Transverse colon (tissue), 4 donors: ENCODE measurements at regions not wholly inside any gene's neighbourhood (a gene's known extent, or its start where the extent isn't known, plus 50 kb on each side); places are given as distances from the start of the nearest gene placed in this dataset.

Source experiments
- EP300 ChIP-seq: sonication (generic); formaldehyde crosslinking; IDR thresholded peaks from one replicate; pipeline ENCODE4 v1.6.1; 2017; ENCODE audit warnings: antibody characterized with exemption, low read depth
- POLR2A ChIP-seq: fragments of 450-650 bp; IDR thresholded peaks from one replicate; pipeline ENCODE4 v1.6.1; 2016; ENCODE audit warnings: antibody characterized with exemption, mild to moderate bottlenecking, moderate library complexity
- POLR2AphosphoS5 ChIP-seq, 3 donors: sonication (generic); formaldehyde crosslinking; IDR thresholded peaks; one replicate each; pipeline ENCODE4 v1.6.1; 2016; ENCODE audit warnings: antibody characterized with exemption in 3 of 3
- TF ChIP-seq, protein P1 (sequence below), 5 experiments: fragments of 200-600 bp in 3 of 5; fragments of 450-650 bp in 2 of 5; sonication (generic) in 3 of 5; IDR thresholded peaks; 1 replicate in 2 of 5; 2 replicates in 3 of 5; pipeline ENCODE4 v1.5.1; 2016 to 2017; ENCODE audit warnings: antibody characterized with exemption in 5 of 5, inconsistent platforms in 3 of 5, mild to moderate bottlenecking in 2 of 5, moderate library complexity in 1 of 5

- TF ChIP-seq, protein P1, sequence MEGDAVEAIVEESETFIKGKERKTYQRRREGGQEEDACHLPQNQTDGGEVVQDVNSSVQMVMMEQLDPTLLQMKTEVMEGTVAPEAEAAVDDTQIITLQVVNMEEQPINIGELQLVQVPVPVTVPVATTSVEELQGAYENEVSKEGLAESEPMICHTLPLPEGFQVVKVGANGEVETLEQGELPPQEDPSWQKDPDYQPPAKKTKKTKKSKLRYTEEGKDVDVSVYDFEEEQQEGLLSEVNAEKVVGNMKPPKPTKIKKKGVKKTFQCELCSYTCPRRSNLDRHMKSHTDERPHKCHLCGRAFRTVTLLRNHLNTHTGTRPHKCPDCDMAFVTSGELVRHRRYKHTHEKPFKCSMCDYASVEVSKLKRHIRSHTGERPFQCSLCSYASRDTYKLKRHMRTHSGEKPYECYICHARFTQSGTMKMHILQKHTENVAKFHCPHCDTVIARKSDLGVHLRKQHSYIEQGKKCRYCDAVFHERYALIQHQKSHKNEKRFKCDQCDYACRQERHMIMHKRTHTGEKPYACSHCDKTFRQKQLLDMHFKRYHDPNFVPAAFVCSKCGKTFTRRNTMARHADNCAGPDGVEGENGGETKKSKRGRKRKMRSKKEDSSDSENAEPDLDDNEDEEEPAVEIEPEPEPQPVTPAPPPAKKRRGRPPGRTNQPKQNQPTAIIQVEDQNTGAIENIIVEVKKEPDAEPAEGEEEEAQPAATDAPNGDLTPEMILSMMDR (IDR thresholded peaks at IDR 0.05): no peak
- TF ChIP-seq POLR2A (no peak), POLR2AphosphoS5 (IDR thresholded peaks at IDR 0.05) (no peak), EP300 (no peak)
Measured at GRCh38 chr12:38392554-38393144, 76.1 kb downstream of the ALG10B start.
